Ovary (tissue), 7 donors: ENCODE measurements at regions not wholly inside any gene's neighbourhood (a gene's known extent, or its start where the extent isn't known, plus 50 kb on each side); places are given as distances from the start of the nearest gene placed in this dataset.

Experiments used
- DNase-seq, 5 donors: peaks; one replicate each; pipeline ENCODE4 v3.0.0-alpha.2; 2019 to 2020
- H3K27ac ChIP-seq, 2 donors: fragments of 200-600 bp; one replicate each; pipeline versions ENCODE4 v1.5.1 to v1.8.0; 2019 to 2022
- H3K27me3 ChIP-seq: fragments of 200-600 bp; one replicate; pipeline ENCODE4 v1.8.0; 2022
- H3K36me3 ChIP-seq: fragments of 200-600 bp; sonication (generic); one replicate; pipeline ENCODE4 v1.5.1; 2019
- H3K4me1 ChIP-seq: one replicate; pipeline ENCODE4 v1.8.1; 2013; ENCODE audit warnings: mild to moderate bottlenecking, moderate library complexity; ENCODE audit not compliant: insufficient read depth
- H3K4me3 ChIP-seq: fragments of 200-600 bp; sonication (generic); one replicate; pipeline ENCODE4 v1.5.1; 2017
- H3K9me3 ChIP-seq, 2 donors: fragments of 200-600 bp in 1 of 2; sonication (generic) in 1 of 2; one replicate each; pipeline versions ENCODE4 v1.5.1 to v1.8.1; 2013 to 2019; ENCODE audit warnings: mild to moderate bottlenecking in 1 of 2, moderate library complexity in 1 of 2
- EP300 ChIP-seq: sonication (generic); formaldehyde crosslinking; IDR thresholded peaks from one replicate; pipeline ENCODE4 v1.6.1; 2017; ENCODE audit warnings: antibody characterized with exemption
- POLR2A ChIP-seq: fragments of 450-650 bp; IDR thresholded peaks from one replicate; pipeline ENCODE4 v1.6.1; 2017; ENCODE audit warnings: antibody characterized with exemption, mild to moderate bottlenecking, moderate library complexity
- WGBS, 3 donors: extraction: QIAGEN DNeasy Blood & Tissue Kit in 1 of 3; methylation state at CpG; one replicate each; pipeline versions ENCODE4 v1.1.5 to v1.1.7; 2013 to 2017; 5-methylcytosine and 5-hydroxymethylcytosine counted together
- intact Hi-C, 4 donors: fragments of 100-400 bp; cut with DNase I; formaldehyde crosslinking; loops; one replicate each; pipeline versions ENCODE4 v1.11.0 to v1.15.1; 2022 to 2023
- TF ChIP-seq, protein P1 (sequence below), 3 donors: fragments of 450-650 bp in 2 of 3; fragments of 200-600 bp in 1 of 3; IDR thresholded peaks; one replicate each; pipeline versions ENCODE4 v1.5.1 to v1.8.0; 2016 to 2022; ENCODE audit warnings: antibody characterized with exemption in 3 of 3, mild to moderate bottlenecking in 1 of 3
- donor health status: DM: no; HTN: no; CAD: no; lungs with moderate emphysema.
- donor health status: DM: no; HTN: no; CAD: no.
- donor health status: Bipolar disorder and iron deficiency.
- donor health status: DM: no; HTN: no; CAD: no.
- donor health status: DM: yes; HTN: yes; CAD: no.

GRCh38 chr1:221886743-221887414 is 145.0 kb upstream of the DUSP10 start:
- Histone ChIP-seq H3K27me3 (no peaks in the 10 kb centered on the region), H3K36me3 (no peaks in the 10 kb centered on the region), H3K27ac (no peak overlapping the region), H3K9me3 (no peaks in the 10 kb centered on the region), H3K4me1 (peaks cover 1% of the 10 kb centered on the region), H3K4me3 (no peak overlapping the region)
- TF ChIP-seq POLR2A (no peak), EP300 (no peak)
- TF ChIP-seq, protein P1, sequence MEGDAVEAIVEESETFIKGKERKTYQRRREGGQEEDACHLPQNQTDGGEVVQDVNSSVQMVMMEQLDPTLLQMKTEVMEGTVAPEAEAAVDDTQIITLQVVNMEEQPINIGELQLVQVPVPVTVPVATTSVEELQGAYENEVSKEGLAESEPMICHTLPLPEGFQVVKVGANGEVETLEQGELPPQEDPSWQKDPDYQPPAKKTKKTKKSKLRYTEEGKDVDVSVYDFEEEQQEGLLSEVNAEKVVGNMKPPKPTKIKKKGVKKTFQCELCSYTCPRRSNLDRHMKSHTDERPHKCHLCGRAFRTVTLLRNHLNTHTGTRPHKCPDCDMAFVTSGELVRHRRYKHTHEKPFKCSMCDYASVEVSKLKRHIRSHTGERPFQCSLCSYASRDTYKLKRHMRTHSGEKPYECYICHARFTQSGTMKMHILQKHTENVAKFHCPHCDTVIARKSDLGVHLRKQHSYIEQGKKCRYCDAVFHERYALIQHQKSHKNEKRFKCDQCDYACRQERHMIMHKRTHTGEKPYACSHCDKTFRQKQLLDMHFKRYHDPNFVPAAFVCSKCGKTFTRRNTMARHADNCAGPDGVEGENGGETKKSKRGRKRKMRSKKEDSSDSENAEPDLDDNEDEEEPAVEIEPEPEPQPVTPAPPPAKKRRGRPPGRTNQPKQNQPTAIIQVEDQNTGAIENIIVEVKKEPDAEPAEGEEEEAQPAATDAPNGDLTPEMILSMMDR (IDR thresholded peaks at IDR 0.05): no peak
- intact Hi-C loops: no loop called here
- peak in 1 of 5 donors; percentile 15 for DNase-seq
- 37 to 40% (median 37%) methylated on average over 7 of the region's 7 CpGs for WGBS, 3 donors

DNA sequence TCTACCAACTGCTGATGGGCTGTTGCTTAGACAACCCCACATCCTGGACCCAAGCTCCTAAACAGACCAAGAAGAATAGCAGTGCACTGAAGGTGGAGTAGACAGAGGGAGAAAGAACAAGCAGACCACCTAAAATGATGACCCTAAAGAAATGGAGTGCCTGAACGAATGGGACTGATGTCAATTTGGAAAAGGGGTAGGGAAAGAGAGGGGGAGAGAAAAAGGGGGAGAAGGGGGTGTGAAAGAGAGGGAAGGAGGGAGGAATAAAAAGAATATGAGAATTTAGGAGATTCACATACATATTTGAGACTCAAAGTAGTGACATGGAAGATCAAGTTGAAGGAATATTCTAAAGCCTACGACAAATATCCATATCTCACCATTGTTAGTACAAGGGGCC is 144.4 kb upstream of the DUSP10 start:
- intact Hi-C loops: no loop called here
- H3K27ac ChIP-seq: no peak overlapping the region

DNA sequence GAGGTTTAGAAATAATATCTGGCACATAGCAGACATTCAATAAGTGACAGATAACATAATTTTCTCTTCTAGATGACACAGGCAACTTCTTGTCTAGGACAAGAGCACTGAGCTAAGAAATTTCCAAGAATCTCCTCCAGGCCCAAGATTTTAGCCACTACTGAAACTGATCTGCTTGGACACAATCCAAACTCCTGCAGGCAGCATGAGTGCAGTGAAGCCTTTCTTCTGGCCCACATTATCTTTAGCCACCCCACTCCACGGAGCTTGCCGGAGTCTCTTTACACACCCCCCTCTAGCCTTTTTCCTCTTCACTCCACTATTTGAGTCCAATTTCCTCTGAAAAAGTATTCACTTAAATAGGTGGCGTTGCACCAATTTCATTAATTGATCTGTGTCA is 142.9 kb upstream of the DUSP10 start:
- TF ChIP-seq, protein P1 (IDR thresholded peaks at IDR 0.05): no peak
- no peak for TF ChIP-seq EP300
- TF ChIP-seq POLR2A: no peak
- 71 to 78% (median 73%) methylated on average over 3 of the region's 3 CpGs for WGBS, 3 donors
- DNase-seq: no peak

More for the DNA sequence above, 144.4 kb upstream of the DUSP10 start:
- peaks cover 1% of the 10 kb centered on the region for H3K4me1 ChIP-seq
- 92 to 97% (median 94%) methylated on average over 2 of the region's 2 CpGs for WGBS, 3 donors
- H3K9me3 ChIP-seq: no peaks in the 10 kb centered on the region
- TF ChIP-seq, protein P1 (IDR thresholded peaks at IDR 0.05): no peak
- no peak for TF ChIP-seq POLR2A
- no peak for TF ChIP-seq EP300
- no peaks in the 10 kb centered on the region for H3K36me3 ChIP-seq
- H3K4me3 ChIP-seq: no peak overlapping the region
- H3K27me3 ChIP-seq: no peaks in the 10 kb centered on the region
- no peak for DNase-seq

DNA sequence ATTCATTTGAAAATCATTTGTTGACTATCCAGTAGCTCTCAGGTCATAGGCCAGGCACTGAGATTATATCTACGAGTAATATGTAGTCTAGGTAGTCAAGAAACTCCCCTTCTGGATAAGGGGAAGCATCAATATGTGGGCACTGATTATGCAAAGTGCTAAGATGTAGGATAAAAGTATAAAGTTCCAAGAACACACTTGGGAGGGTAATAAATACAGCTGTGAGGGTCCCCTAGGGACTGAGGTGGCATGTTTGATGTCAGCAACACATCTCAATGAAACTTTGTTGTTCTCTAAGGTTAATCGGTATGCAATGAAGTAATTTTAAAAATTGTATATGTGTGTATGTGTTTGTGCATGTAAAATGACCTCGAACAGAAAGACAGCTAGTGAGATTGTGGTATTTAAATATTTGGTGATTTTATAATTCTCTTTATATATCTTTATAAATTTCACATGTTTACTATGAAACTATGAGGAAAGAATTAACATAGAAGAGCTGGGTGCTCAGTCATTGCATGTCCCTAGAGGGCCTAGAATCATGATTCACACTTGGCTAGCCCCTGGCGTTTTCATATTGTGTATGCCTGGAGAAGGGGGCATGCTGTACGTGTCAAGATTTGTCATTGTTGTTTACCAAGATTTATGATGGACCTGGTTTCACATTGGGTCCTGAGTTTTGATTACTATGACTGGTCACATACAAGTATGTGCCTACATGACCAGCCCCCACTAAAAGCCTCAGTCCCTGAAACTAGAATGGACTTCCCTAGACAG is 140.1 kb upstream of the DUSP10 start:
- no peak overlapping the region for H3K27ac ChIP-seq
- no peak for DNase-seq
- H3K4me3 ChIP-seq: no peak overlapping the region
- H3K27me3 ChIP-seq: no peaks in the 10 kb centered on the region
- intact Hi-C loops: no loop called here
- no peaks in the 10 kb centered on the region for H3K36me3 ChIP-seq
- H3K9me3 ChIP-seq: no peaks in the 10 kb centered on the region
- WGBS, 3 donors: 88 to 96% (median 92%) methylated on average over 5 of the region's 5 CpGs
- TF ChIP-seq, protein P1 (IDR thresholded peaks at IDR 0.05): no peak
- no peak for TF ChIP-seq EP300
- no peak for TF ChIP-seq POLR2A
- H3K4me1 ChIP-seq: peaks cover 7% of the 10 kb centered on the region

More for the DNA sequence above, 142.9 kb upstream of the DUSP10 start:
- H3K36me3 ChIP-seq: no peaks in the 10 kb centered on the region
- no peak overlapping the region for H3K27ac ChIP-seq
- H3K4me1 ChIP-seq: peaks cover 3% of the 10 kb centered on the region
- H3K4me3 ChIP-seq: no peak overlapping the region
- intact Hi-C loops: no loop called here
- H3K27me3 ChIP-seq: no peaks in the 10 kb centered on the region
- H3K9me3 ChIP-seq: no peaks in the 10 kb centered on the region
